Activated naive CD4-positive, alpha-beta T cell treated with anti-CD3 and anti-CD28 coated beads, Interleukin-2, amount 10 ng/mL, durations not matched to agents 7 days and 5 days (primary cell): ENCODE measurements at regions not wholly inside any gene's neighbourhood (a gene's known extent, or its start where the extent isn't known, plus 50 kb on each side); places are given as distances from the start of the nearest gene placed in this dataset.
"Not testable (repeated sequence)": the region's sequence is repeated elsewhere in the genome, so short reads cannot be mapped to it uniquely, and the experiment has no call there.

Source experiments
- CTCF ChIA-PET: fragments of 350-600 bp; sonication (Branson Sonifier 250); formaldehyde crosslinking; loops from one replicate; lab custom pipeline; 2021; ENCODE audit warnings: antibody characterized with exemption; lab: Charles Lee
- DNase-seq: peaks from one replicate; pipeline ENCODE4 v3.0.0-alpha.2; 2020
- H3K27ac Mint-ChIP-seq: one replicate; pipeline ENCODE4 v1.8.0; 2021; ENCODE audit warnings: mild to moderate bottlenecking, moderate library complexity, mixed read lengths
- H3K27me3 Mint-ChIP-seq: one replicate; pipeline ENCODE4 v1.8.0; 2021; ENCODE audit warnings: mild to moderate bottlenecking, mixed read lengths
- H3K36me3 Mint-ChIP-seq: one replicate; pipeline ENCODE4 v1.8.0; 2021; ENCODE audit warnings: mixed read lengths
- H3K4me1 Mint-ChIP-seq: one replicate; pipeline ENCODE4 v1.8.0; 2021; ENCODE audit warnings: mixed read lengths
- H3K4me3 Mint-ChIP-seq: one replicate; pipeline ENCODE4 v1.8.0; 2021; ENCODE audit warnings: mild to moderate bottlenecking, moderate library complexity, mixed read lengths
- H3K9me3 Mint-ChIP-seq: one replicate; pipeline ENCODE4 v1.8.0; 2021; ENCODE audit warnings: mixed read lengths

GRCh38 chr3:164451072-164451910 lies 627.0 kb downstream of the SI start:
- H3K9me3 Mint-ChIP-seq = peaks cover 21% of the 10 kb centered on the region
- H3K4me1 Mint-ChIP-seq = no peaks in the 10 kb centered on the region
- no peaks in the 10 kb centered on the region for H3K36me3 Mint-ChIP-seq
- no peak overlapping the region for H3K4me3 Mint-ChIP-seq
- no peak for DNase-seq
- H3K27ac Mint-ChIP-seq = no peak overlapping the region
- H3K27me3 Mint-ChIP-seq = no peaks in the 10 kb centered on the region
- CTCF ChIA-PET = no interaction called here

- H3K27me3 Mint-ChIP-seq = no peaks in the 10 kb centered on the region
Measured at GRCh38 chr3:164450276-164450905, 627.9 kb downstream of the SI start.

GRCh38 chr3:164419220-164419619 lies 659.1 kb downstream of the SI start:
- CTCF ChIA-PET = no interaction called here
- H3K27me3 Mint-ChIP-seq = no peaks in the 10 kb centered on the region
- H3K4me1 Mint-ChIP-seq = no peaks in the 10 kb centered on the region
- no peak for DNase-seq
- H3K27ac Mint-ChIP-seq = no peak overlapping the region
- H3K9me3 Mint-ChIP-seq = peaks cover 4% of the 10 kb centered on the region
- H3K4me3 Mint-ChIP-seq = no peak overlapping the region
- H3K36me3 Mint-ChIP-seq = no peaks in the 10 kb centered on the region

More at GRCh38 chr3:164450276-164450905, 627.9 kb downstream of the SI start:
- H3K4me3 Mint-ChIP-seq = no peak overlapping the region
- H3K9me3 Mint-ChIP-seq = peaks cover 24% of the 10 kb centered on the region
- CTCF ChIA-PET = no interaction called here
- DNase-seq = no peak
- H3K27ac Mint-ChIP-seq = no peak overlapping the region
- H3K36me3 Mint-ChIP-seq = no peaks in the 10 kb centered on the region
- no peaks in the 10 kb centered on the region for H3K4me1 Mint-ChIP-seq

GRCh38 chr3:164418414-164418813 lies 659.9 kb downstream of the SI start:
- DNase-seq = no peak
- H3K9me3 Mint-ChIP-seq = peaks cover 4% of the 10 kb centered on the region
- no peak overlapping the region for H3K4me3 Mint-ChIP-seq
- no peaks in the 10 kb centered on the region for H3K27me3 Mint-ChIP-seq
- H3K27ac Mint-ChIP-seq = no peak overlapping the region
- H3K4me1 Mint-ChIP-seq = no peaks in the 10 kb centered on the region
- H3K36me3 Mint-ChIP-seq = no peaks in the 10 kb centered on the region
- CTCF ChIA-PET = no interaction called here

GRCh38 chr3:164417955-164418354 lies 660.3 kb downstream of the SI start:
- Mint-ChIP-seq H3K27ac (no peak overlapping the region), H3K9me3 (peaks cover 4% of the 10 kb centered on the region), H3K36me3 (no peaks in the 10 kb centered on the region), H3K27me3 (no peaks in the 10 kb centered on the region), H3K4me3 (no peak overlapping the region), H3K4me1 (no peaks in the 10 kb centered on the region)
- no peak for DNase-seq
- CTCF ChIA-PET = no interaction called here

GRCh38 chr3:164416491-164417222 lies 661.6 kb downstream of the SI start:
- CTCF ChIA-PET = no interaction called here
- DNase-seq = no peak
- Mint-ChIP-seq H3K9me3 (peaks cover 2% of the 10 kb centered on the region), H3K4me1 (no peaks in the 10 kb centered on the region), H3K4me3 (no peak overlapping the region), H3K27ac (no peak overlapping the region), H3K36me3 (no peaks in the 10 kb centered on the region), H3K27me3 (no peaks in the 10 kb centered on the region)

GRCh38 chr3:164408326-164408725 lies 670.0 kb downstream of the SI start:
- no peak overlapping the region for H3K27ac Mint-ChIP-seq
- CTCF ChIA-PET = no interaction called here

GRCh38 chr3:164407111-164407510 lies 671.2 kb downstream of the SI start:
- Mint-ChIP-seq H3K27me3 (no peaks in the 10 kb centered on the region), H3K27ac (no peak overlapping the region), H3K4me3 (no peak overlapping the region), H3K36me3 (no peaks in the 10 kb centered on the region), H3K9me3 (peaks cover 9% of the 10 kb centered on the region), H3K4me1 (no peaks in the 10 kb centered on the region)
- DNase-seq = no peak
- CTCF ChIA-PET = no interaction called here

More at GRCh38 chr3:164408326-164408725, 670.0 kb downstream of the SI start:
- DNase-seq = no peak
- Mint-ChIP-seq H3K4me1 (no peaks in the 10 kb centered on the region), H3K36me3 (no peaks in the 10 kb centered on the region), H3K27me3 (no peaks in the 10 kb centered on the region), H3K4me3 (no peak overlapping the region), H3K9me3 (peaks cover 9% of the 10 kb centered on the region)

- H3K4me3 Mint-ChIP-seq = no peak overlapping the region
- H3K4me1 Mint-ChIP-seq = no peaks in the 10 kb centered on the region
- no peaks in the 10 kb centered on the region for H3K27me3 Mint-ChIP-seq
- no peak overlapping the region for H3K27ac Mint-ChIP-seq
- no peaks in the 10 kb centered on the region for H3K36me3 Mint-ChIP-seq
- CTCF ChIA-PET = no interaction called here
- DNase-seq = no peak
- H3K9me3 Mint-ChIP-seq = peaks cover 8% of the 10 kb centered on the region
Measured at GRCh38 chr3:164406281-164406680, 672.0 kb downstream of the SI start.

GRCh38 chr3:164401923-164402322 lies 676.4 kb downstream of the SI start:
- Mint-ChIP-seq H3K27ac (no peak overlapping the region), H3K27me3 (no peaks in the 10 kb centered on the region), H3K4me3 (no peak overlapping the region), H3K9me3 (peaks cover 10% of the 10 kb centered on the region), H3K36me3 (no peaks in the 10 kb centered on the region), H3K4me1 (no peaks in the 10 kb centered on the region)
- DNase-seq = no peak
- CTCF ChIA-PET = no interaction called here

GRCh38 chr3:164401440-164401839 lies 676.9 kb downstream of the SI start:
- H3K4me3 Mint-ChIP-seq, H3K27me3 Mint-ChIP-seq, H3K9me3 Mint-ChIP-seq, H3K27ac Mint-ChIP-seq, CTCF ChIA-PET, H3K4me1 Mint-ChIP-seq, DNase-seq, H3K36me3 Mint-ChIP-seq: not testable (repeated sequence)

GRCh38 chr3:164397462-164397861 lies 680.8 kb downstream of the SI start:
- Mint-ChIP-seq H3K36me3 (no peaks in the 10 kb centered on the region), H3K27ac (no peak overlapping the region), H3K4me1 (no peaks in the 10 kb centered on the region), H3K4me3 (no peak overlapping the region), H3K27me3 (no peaks in the 10 kb centered on the region), H3K9me3 (peaks cover 10% of the 10 kb centered on the region)
- CTCF ChIA-PET = no interaction called here
- no peak for DNase-seq

- no peak overlapping the region for H3K27ac Mint-ChIP-seq
- H3K9me3 Mint-ChIP-seq = peaks cover under 1% of the 10 kb centered on the region
- no peak for DNase-seq
- no peak overlapping the region for H3K4me3 Mint-ChIP-seq
- H3K36me3 Mint-ChIP-seq = no peaks in the 10 kb centered on the region
- CTCF ChIA-PET = no interaction called here
- no peaks in the 10 kb centered on the region for H3K4me1 Mint-ChIP-seq
- H3K27me3 Mint-ChIP-seq = no peaks in the 10 kb centered on the region
Measured at GRCh38 chr3:164393171-164393570, 685.1 kb downstream of the SI start.

GRCh38 chr3:164390046-164390445 lies 688.2 kb downstream of the SI start:
- H3K27me3 Mint-ChIP-seq = no peaks in the 10 kb centered on the region
- no peaks in the 10 kb centered on the region for H3K36me3 Mint-ChIP-seq
- no peak overlapping the region for H3K27ac Mint-ChIP-seq
- no peak overlapping the region for H3K4me3 Mint-ChIP-seq
- CTCF ChIA-PET = no interaction called here
- no peaks in the 10 kb centered on the region for H3K4me1 Mint-ChIP-seq
- DNase-seq = no peak
- H3K9me3 Mint-ChIP-seq = no peaks in the 10 kb centered on the region
